WTC11 (cell line): ENCODE measurements at regions not wholly inside any gene's neighbourhood (a gene's known extent, or its start where the extent isn't known, plus 50 kb on each side); places are given as distances from the start of the nearest gene placed in this dataset.
"Not testable (repeated sequence)": the region's sequence is repeated elsewhere in the genome, so short reads cannot be mapped to it uniquely, and the experiment has no call there.

Experiments
- ATAC-seq: fragments of 200-7000 bp; cut with Tn5 transposase; 2 replicates; pipeline ENCODE4 v1.10.0; 2021; ENCODE audit warnings: mild to moderate bottlenecking, moderate library complexity
- CTCF ChIA-PET: fragments of 300-600 bp; sonication (Branson Sonifier 250); formaldehyde crosslinking; loops from one replicate; lab custom pipeline; 2021; ENCODE audit warnings: antibody characterized with exemption; lab: Charles Lee
- POLR2A ChIA-PET: fragments of 350-600 bp; sonication (Branson Sonifier 250); formaldehyde crosslinking; loops from one replicate; lab custom pipeline; 2021; ENCODE audit warnings: antibody characterized with exemption; lab: Charles Lee
- DNase-seq: peaks from one replicate; pipeline ENCODE4 v3.0.0; 2021; ENCODE audit warnings: low spot score
- H3K27ac Mint-ChIP-seq: 2 replicates; pipeline ENCODE4 v1.8.0; 2021; ENCODE audit warnings: mixed read lengths
- H3K27me3 Mint-ChIP-seq: 2 replicates; pipeline ENCODE4 v1.8.0; 2021; ENCODE audit warnings: low read depth, mild to moderate bottlenecking, moderate library complexity, mixed read lengths
- H3K36me3 Mint-ChIP-seq: 2 replicates; pipeline ENCODE4 v1.8.0; 2021; ENCODE audit warnings: mixed read lengths
- H3K4me1 Mint-ChIP-seq: 2 replicates; pipeline ENCODE4 v1.8.0; 2022; ENCODE audit warnings: mixed read lengths
- H3K4me3 Mint-ChIP-seq: 2 replicates; pipeline ENCODE4 v1.8.0; 2021; ENCODE audit warnings: mild to moderate bottlenecking, moderate library complexity, mixed read lengths
- H3K9me3 Mint-ChIP-seq: 2 replicates; pipeline ENCODE4 v1.8.0; 2021; ENCODE audit warnings: mixed read lengths
- ESRRA ChIP-seq: sonication (generic); formaldehyde crosslinking; IDR thresholded peaks from 2 replicates; pipeline ENCODE4 v1.8.1; 2022; ENCODE audit warnings: mild to moderate bottlenecking, missing genetic modification reagents, borderline replicate concordance
- TEAD4 ChIP-seq: sonication (generic); formaldehyde crosslinking; IDR thresholded peaks from 2 replicates; pipeline ENCODE4 v1.8.0; 2022; ENCODE audit warnings: mild to moderate bottlenecking, missing genetic modification reagents
- ZNF263 ChIP-seq: sonication (generic); formaldehyde crosslinking; IDR thresholded peaks from 2 replicates; pipeline ENCODE4 v1.8.1; 2022; ENCODE audit warnings: low read depth, mild to moderate bottlenecking, moderate library complexity, missing genetic modification reagents
- ZNF317 ChIP-seq: sonication (generic); formaldehyde crosslinking; IDR thresholded peaks from 2 replicates; pipeline ENCODE4 v1.8.1; 2023; ENCODE audit warnings: low read depth, mild to moderate bottlenecking, moderate library complexity, missing genetic modification reagents, borderline replicate concordance
- ZNF416 ChIP-seq: fragments of 250-450 bp; sonication (Bioruptor Pico); IDR thresholded peaks from 2 replicates; pipeline ENCODE4 v1.9.0; 2021; ENCODE audit warnings: mild to moderate bottlenecking, inconsistent platforms
- TF ChIP-seq, protein P1 (sequence below): sonication (generic); formaldehyde crosslinking; conservative IDR thresholded peaks from 2 replicates; pipeline ENCODE4 v1.8.1; 2023; ENCODE audit warnings: mild to moderate bottlenecking, low read depth, missing genetic modification reagents, moderate library complexity
- TF ChIP-seq, protein P2 (sequence below): sonication (generic); formaldehyde crosslinking; IDR thresholded peaks from 2 replicates; pipeline ENCODE4 v1.8.1; 2023; ENCODE audit warnings: mild to moderate bottlenecking, missing genetic modification reagents, moderate library complexity
- TF ChIP-seq, protein P3 (sequence below): sonication (generic); formaldehyde crosslinking; IDR thresholded peaks from 2 replicates; pipeline ENCODE4 v1.8.0; 2023; ENCODE audit warnings: missing genetic modification reagents
- TF ChIP-seq, protein P4 (sequence below): fragments of 250-450 bp; sonication (Bioruptor Pico); IDR thresholded peaks from 2 replicates; pipeline ENCODE4 v2.1.2; 2022; ENCODE audit warnings: mild to moderate bottlenecking, moderate library complexity
- TF ChIP-seq, protein P5 (sequence below): sonication (generic); formaldehyde crosslinking; conservative IDR thresholded peaks from 2 replicates; pipeline ENCODE4 v1.8.1; 2022; ENCODE audit warnings: mild to moderate bottlenecking, missing genetic modification reagents
- TF ChIP-seq, protein P6 (sequence below): sonication (generic); formaldehyde crosslinking; IDR thresholded peaks from 2 replicates; pipeline ENCODE4 v1.8.1; 2022; ENCODE audit warnings: mild to moderate bottlenecking, missing genetic modification reagents, moderate library complexity, borderline replicate concordance
- TF ChIP-seq, protein P7 (sequence below): fragments of 250-450 bp; sonication (Bioruptor Pico); conservative IDR thresholded peaks from 2 replicates; pipeline ENCODE4 v1.9.0; 2021; ENCODE audit warnings: mild to moderate bottlenecking

DNA sequence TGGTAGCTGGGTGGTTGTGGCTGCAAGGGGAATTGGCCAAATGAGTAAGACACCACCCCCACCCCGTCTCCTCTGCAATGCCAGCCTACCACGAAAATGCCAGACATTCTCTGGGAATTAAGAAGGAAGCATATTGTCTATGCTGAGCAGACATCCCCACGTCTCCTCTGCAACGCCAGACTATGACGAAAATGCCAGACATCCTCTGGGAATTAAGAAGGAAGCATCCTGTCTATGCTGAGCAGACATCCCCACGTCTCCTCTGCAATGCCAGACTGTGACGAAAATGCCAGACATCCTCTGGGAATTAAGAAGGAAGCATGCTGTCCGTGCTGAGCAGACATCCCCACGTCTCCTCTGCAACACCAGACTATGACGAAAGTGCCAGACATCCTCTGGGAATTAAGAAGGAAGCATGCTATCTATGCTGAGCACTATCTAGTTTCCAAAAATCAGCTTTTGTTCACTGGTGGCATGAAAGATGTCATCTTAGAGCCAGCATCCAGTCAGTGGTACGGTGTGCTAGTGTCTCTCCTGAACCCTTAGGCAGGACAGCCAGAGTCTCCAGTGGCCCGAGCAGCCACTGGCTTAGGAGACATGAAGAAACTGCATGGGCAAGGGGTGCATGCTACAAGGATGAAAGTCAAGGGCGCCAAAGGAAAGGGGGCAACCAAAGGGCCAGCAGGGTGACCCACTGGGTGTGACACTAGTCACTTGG, 339.8 kb upstream of the FRG1 start (continued):
- TF ChIP-seq, protein P1, sequence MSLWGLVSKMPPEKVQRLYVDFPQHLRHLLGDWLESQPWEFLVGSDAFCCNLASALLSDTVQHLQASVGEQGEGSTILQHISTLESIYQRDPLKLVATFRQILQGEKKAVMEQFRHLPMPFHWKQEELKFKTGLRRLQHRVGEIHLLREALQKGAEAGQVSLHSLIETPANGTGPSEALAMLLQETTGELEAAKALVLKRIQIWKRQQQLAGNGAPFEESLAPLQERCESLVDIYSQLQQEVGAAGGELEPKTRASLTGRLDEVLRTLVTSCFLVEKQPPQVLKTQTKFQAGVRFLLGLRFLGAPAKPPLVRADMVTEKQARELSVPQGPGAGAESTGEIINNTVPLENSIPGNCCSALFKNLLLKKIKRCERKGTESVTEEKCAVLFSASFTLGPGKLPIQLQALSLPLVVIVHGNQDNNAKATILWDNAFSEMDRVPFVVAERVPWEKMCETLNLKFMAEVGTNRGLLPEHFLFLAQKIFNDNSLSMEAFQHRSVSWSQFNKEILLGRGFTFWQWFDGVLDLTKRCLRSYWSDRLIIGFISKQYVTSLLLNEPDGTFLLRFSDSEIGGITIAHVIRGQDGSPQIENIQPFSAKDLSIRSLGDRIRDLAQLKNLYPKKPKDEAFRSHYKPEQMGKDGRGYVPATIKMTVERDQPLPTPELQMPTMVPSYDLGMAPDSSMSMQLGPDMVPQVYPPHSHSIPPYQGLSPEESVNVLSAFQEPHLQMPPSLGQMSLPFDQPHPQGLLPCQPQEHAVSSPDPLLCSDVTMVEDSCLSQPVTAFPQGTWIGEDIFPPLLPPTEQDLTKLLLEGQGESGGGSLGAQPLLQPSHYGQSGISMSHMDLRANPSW (CRISPR knock-in tag), result no peak
- TF ChIP-seq, protein P2, sequence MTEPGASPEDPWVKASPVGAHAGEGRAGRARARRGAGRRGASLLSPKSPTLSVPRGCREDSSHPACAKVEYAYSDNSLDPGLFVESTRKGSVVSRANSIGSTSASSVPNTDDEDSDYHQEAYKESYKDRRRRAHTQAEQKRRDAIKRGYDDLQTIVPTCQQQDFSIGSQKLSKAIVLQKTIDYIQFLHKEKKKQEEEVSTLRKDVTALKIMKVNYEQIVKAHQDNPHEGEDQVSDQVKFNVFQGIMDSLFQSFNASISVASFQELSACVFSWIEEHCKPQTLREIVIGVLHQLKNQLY (CRISPR knock-in tag), result no peak
- TF ChIP-seq, protein P3, sequence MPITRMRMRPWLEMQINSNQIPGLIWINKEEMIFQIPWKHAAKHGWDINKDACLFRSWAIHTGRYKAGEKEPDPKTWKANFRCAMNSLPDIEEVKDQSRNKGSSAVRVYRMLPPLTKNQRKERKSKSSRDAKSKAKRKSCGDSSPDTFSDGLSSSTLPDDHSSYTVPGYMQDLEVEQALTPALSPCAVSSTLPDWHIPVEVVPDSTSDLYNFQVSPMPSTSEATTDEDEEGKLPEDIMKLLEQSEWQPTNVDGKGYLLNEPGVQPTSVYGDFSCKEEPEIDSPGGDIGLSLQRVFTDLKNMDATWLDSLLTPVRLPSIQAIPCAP (CRISPR knock-in tag), result no peak
- TF ChIP-seq, protein P4, sequence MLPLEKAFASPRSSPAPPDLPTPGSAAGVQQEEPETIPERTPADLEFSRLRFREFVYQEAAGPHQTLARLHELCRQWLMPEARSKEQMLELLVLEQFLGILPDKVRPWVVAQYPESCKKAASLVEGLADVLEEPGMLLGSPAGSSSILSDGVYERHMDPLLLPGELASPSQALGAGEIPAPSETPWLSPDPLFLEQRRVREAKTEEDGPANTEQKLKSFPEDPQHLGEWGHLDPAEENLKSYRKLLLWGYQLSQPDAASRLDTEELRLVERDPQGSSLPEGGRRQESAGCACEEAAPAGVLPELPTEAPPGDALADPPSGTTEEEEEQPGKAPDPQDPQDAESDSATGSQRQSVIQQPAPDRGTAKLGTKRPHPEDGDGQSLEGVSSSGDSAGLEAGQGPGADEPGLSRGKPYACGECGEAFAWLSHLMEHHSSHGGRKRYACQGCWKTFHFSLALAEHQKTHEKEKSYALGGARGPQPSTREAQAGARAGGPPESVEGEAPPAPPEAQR, result no peak
- TF ChIP-seq ZNF263, result no peak

DNA sequence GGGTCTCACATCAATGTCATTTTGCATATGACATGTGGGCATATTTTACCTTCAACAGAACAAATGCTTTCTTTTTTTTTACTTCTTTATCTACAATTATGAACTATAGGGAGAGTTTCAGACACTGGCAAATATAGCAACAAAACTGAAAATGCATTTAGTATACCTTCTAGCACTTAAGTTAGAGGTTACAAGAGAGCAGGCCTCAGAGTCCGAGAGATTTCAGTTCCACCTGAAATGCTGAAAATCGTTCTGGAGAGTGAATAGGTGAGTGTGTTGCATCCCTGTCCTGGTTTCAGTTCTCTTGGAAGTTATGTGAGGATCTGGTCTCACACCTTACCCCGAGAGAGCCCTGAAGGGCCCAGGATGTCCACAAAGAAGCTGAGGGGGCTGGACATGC, 337.8 kb upstream of the FRG1 start:
- H3K4me3 Mint-ChIP-seq, H3K27ac Mint-ChIP-seq, ATAC-seq, DNase-seq, H3K4me1 Mint-ChIP-seq, CTCF ChIA-PET, H3K27me3 Mint-ChIP-seq, POLR2A ChIA-PET: not testable (repeated sequence)
- Mint-ChIP-seq H3K9me3 (peaks cover 44% of the 10 kb centered on the region), H3K36me3 (peaks cover 26% of the 10 kb centered on the region)

DNA sequence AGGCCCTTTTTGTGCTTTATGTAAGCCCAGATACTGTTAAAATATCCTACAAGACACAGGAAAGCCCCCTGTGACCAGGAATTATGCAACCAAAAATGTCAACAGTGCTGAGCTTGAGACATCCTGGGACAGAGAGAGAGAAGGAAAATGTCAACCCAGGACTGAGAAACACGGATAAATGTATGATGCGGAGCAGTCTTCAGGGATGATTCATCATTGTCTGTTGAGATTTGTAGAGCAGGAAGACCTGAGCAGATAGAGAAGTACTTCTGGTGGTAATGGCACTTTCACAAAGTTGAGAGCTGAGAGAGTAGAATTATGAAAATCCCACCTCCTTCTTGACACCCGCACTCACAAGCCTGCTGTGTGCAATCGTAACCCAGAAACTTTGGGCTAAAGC, 330.1 kb upstream of the FRG1 start:
- H3K4me1 Mint-ChIP-seq, POLR2A ChIA-PET, H3K27me3 Mint-ChIP-seq, CTCF ChIA-PET, H3K4me3 Mint-ChIP-seq, ATAC-seq, H3K27ac Mint-ChIP-seq, DNase-seq: not testable (repeated sequence)
- peaks cover 30% of the 10 kb centered on the region for H3K36me3 Mint-ChIP-seq
- peaks cover 48% of the 10 kb centered on the region for H3K9me3 Mint-ChIP-seq

DNA sequence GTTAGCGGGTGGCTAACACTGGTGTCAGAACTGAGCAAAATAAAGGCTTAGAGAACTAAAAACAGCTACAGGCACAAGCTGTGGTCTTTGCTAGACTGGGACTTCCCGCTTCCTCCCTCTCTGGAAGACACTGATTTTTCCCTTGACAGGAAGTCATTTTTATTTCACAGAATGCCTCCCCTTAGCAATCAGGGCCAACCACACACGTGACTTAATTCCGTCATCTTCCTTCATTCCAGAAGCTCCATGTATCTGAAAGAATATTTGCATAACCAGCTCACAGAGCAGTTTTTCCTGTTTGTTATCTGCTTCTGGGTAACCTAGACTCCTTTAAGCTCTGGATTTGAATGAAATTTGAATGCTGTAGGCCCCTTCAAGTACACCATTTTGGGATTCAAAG, 327.5 kb upstream of the FRG1 start:
- Mint-ChIP-seq H3K27ac (no peak overlapping the region), H3K4me1 (no peaks in the 10 kb centered on the region), H3K27me3 (no peaks in the 10 kb centered on the region), H3K9me3 (peaks cover 52% of the 10 kb centered on the region)
- no peak for DNase-seq
- no peak for ATAC-seq
- CTCF ChIA-PET, result no interaction called here
- no peak for TF ChIP-seq ZNF263
- TF ChIP-seq TEAD4 (CRISPR knock-in tag), result no peak
- TF ChIP-seq, protein P5, sequence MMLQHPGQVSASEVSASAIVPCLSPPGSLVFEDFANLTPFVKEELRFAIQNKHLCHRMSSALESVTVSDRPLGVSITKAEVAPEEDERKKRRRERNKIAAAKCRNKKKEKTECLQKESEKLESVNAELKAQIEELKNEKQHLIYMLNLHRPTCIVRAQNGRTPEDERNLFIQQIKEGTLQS (CRISPR knock-in tag), result no peak
- TF ChIP-seq, protein P6, sequence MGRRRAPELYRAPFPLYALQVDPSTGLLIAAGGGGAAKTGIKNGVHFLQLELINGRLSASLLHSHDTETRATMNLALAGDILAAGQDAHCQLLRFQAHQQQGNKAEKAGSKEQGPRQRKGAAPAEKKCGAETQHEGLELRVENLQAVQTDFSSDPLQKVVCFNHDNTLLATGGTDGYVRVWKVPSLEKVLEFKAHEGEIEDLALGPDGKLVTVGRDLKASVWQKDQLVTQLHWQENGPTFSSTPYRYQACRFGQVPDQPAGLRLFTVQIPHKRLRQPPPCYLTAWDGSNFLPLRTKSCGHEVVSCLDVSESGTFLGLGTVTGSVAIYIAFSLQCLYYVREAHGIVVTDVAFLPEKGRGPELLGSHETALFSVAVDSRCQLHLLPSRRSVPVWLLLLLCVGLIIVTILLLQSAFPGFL (CRISPR knock-in tag), result no peak
- TF ChIP-seq ZNF317 (CRISPR knock-in tag), result no peak
- TF ChIP-seq, protein P7, sequence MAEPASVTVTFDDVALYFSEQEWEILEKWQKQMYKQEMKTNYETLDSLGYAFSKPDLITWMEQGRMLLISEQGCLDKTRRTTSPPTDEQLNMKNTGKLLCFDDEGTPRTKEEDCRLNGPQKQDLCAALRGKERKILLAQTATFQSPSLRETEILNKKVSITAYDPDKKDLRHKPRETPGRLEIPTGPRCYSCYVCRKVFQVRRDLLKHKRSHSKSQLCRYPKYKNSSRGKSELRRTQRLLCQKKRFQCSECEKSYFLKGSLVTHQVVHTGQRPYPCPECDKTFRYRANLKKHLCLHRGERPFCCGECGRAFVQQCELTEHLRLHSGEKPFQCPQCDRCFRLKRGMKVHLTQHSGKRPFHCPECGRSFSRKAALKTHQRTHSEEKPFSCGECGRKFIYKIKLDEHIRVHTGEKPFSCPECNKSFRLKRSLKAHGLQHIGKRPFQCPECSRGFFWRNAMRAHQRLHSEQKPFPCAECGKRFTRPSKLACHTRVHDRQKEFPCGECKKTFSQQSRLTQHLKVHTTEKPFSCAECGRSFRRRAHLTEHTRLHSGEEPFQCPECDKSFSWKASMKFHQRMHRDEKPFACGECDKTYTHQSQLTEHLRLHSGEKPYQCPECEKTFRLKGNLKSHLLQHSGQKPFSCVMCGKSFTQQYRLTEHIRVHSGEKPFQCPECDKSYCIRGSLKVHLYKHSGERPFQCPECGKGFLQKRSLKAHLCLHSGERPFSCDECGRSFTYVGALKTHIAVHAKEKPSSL (CRISPR knock-in tag), result no peak
- TF ChIP-seq ESRRA (CRISPR knock-in tag), result no peak
- TF ChIP-seq ZNF416, result no peak
- TF ChIP-seq, all 79 proteins: peak for 0
- POLR2A ChIA-PET, result no interaction called here
- Mint-ChIP-seq H3K4me3 (no peak overlapping the region), H3K36me3 (peaks cover 33% of the 10 kb centered on the region)
